GM12872 (cell line): ENCODE measurements at regions not wholly inside any gene's neighbourhood (a gene's known extent, or its start where the extent isn't known, plus 50 kb on each side); places are given as distances from the start of the nearest gene placed in this dataset.

Experiments used
- CTCF ChIP-seq: IDR thresholded peaks from 3 replicates; pipeline ENCODE4 v1.5.1; 2011; ENCODE audit warnings: low read depth, mild to moderate bottlenecking, low read length, moderate library complexity; ENCODE audit not compliant: insufficient read depth

- TF ChIP-seq CTCF = no peak
Measured at GRCh38 chr14:34034447-34035176, 83.7 kb upstream of the EGLN3 start.

GRCh38 chr14:34032720-34033119 is 81.8 kb upstream of the EGLN3 start:
- TF ChIP-seq CTCF = no peak

GRCh38 chr14:34030864-34031263 is 80.0 kb upstream of the EGLN3 start:
- no peak for TF ChIP-seq CTCF

DNA sequence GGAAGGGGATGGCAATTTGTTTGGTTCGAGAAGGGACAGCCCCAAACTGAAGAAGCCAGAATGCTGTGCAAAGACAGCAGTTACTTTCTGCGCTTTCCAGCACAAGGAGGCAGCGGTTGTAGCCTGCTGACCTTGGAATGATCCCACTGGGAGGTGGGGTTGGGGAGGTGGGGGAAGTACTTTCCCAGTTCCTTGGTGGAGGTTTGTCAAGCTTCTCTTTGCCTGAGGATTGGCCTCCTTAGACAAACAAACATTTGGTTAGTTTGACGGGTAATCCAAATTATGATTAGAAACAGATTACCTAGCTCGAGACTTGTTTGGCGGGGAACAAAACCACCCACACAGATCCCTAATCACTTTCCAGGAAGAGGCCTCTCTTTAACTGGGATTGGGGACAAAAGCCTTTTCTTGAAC is 79.1 kb upstream of the EGLN3 start:
- no peak for TF ChIP-seq CTCF

- TF ChIP-seq CTCF = no peak
Measured at GRCh38 chr14:34027990-34028495, 77.2 kb upstream of the EGLN3 start.

GRCh38 chr14:34027130-34027989 is 76.5 kb upstream of the EGLN3 start:
- TF ChIP-seq CTCF = no peak

- no peak for TF ChIP-seq CTCF
Measured at GRCh38 chr14:34025325-34026017, 74.6 kb upstream of the EGLN3 start.
